ENCODE measurements at regions not wholly inside any gene's neighbourhood (a gene's known extent, or its start where the extent isn't known, plus 50 kb on each side); places are given as distances from the start of the nearest gene placed in this dataset.

DNA sequence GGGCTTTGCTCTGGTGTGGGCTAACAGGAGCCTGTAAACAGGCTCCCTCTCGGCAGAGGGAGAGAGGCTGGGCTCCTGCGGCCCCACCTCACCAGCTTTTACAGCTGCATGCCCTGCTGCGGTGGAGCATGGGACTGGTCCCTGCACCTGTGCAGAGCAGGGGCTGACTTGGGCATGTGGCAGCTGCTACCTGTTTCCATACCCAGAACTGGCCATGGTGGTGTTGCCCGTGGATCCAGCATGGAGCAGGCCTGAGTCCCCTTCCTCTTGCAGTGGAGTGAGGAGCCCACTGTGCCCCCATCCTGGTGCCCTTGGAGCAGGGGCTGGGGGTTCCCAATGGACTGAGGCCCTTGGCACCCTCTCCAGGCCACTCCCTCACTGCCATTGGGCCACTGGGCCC is 91.9 kb upstream of the MGMT start:
- H3K4me3 ChIP-seq (ENCODE audit: low read depth in 1 of 2, low read length in 2 of 2), result no peak overlapping the region
- H3K27ac ChIP-seq (ENCODE audit: low read depth, low read length), result no peak overlapping the region
- no peaks in the 10 kb centered on the region for H3K9me3 ChIP-seq (ENCODE audit: low read length)
- H3K4me1 ChIP-seq (ENCODE audit: insufficient read depth, low read length), result no peaks in the 10 kb centered on the region
- H3K9ac ChIP-seq (ENCODE audit: low read length), result no peak overlapping the region
- no peaks in the 10 kb centered on the region for H3K27me3 ChIP-seq (ENCODE audit: control insufficient read depth in 1 of 2, insufficient read depth in 2 of 2, low read length in 2 of 2)
- H3K36me3 ChIP-seq (ENCODE audit: insufficient read depth, low read length), result no peaks in the 10 kb centered on the region

DNA sequence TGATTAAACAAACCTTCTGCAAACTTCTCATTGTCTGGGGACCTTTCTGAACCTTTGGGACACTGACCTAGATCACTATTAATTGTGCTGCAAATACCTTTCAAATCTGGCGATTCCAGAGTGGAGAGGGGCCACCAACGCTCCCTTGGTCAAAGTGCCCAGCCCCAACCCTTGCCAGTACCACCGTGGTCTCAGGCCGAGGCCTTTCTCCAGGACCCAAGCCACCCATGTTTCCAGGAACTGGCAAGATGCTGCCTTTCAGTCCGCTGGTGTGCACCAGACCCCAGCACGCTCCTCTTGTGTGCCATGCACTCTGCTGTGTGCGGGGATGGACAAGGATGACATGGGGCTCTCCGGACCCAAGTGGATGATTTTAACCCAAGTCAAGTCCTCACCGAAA is 91.1 kb upstream of the MGMT start:
- no peaks in the 10 kb centered on the region for H3K4me1 ChIP-seq (ENCODE audit: insufficient read depth, low read length)
- no peak overlapping the region for H3K27ac ChIP-seq (ENCODE audit: low read depth, low read length)
- H3K27me3 ChIP-seq (ENCODE audit: control insufficient read depth in 1 of 2, insufficient read depth in 2 of 2, low read length in 2 of 2), result no peaks in the 10 kb centered on the region
- no peak overlapping the region for H3K4me3 ChIP-seq (ENCODE audit: low read depth in 1 of 2, low read length in 2 of 2)
- H3K36me3 ChIP-seq (ENCODE audit: insufficient read depth, low read length), result no peaks in the 10 kb centered on the region
- no peak overlapping the region for H3K9ac ChIP-seq (ENCODE audit: low read length)
- H3K9me3 ChIP-seq (ENCODE audit: low read length), result no peaks in the 10 kb centered on the region

DNA sequence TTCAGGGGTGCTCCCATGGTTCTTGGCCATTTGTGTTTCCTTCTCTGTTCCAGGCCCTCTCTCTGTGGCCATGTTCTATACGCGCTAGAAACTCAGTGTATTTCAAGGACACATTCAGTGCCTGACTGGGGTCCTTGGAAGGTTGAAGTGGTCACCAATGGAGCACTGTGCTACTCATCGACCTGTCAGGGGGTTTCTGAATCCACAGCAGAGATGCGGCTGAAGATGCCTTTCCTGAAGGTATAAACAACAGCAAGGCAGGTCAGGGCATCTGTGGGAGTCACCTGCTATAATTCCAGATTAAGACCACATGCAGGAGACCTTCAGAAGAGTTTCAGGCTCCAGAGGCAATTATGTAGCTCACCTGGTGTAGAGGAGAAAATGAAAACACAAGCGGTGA is 86.8 kb upstream of the MGMT start:
- H3K27ac ChIP-seq (ENCODE audit: low read depth, low read length), result no peak overlapping the region
- no peaks in the 10 kb centered on the region for H3K4me1 ChIP-seq (ENCODE audit: insufficient read depth, low read length)
- no peaks in the 10 kb centered on the region for H3K36me3 ChIP-seq (ENCODE audit: insufficient read depth, low read length)
- H3K9ac ChIP-seq (ENCODE audit: low read length), result no peak overlapping the region
- H3K9me3 ChIP-seq (ENCODE audit: low read length), result no peaks in the 10 kb centered on the region
- no peaks in the 10 kb centered on the region for H3K27me3 ChIP-seq (ENCODE audit: control insufficient read depth in 1 of 2, insufficient read depth in 2 of 2, low read length in 2 of 2)
- H3K4me3 ChIP-seq (ENCODE audit: low read depth in 1 of 2, low read length in 2 of 2), result no peak overlapping the region

DNA sequence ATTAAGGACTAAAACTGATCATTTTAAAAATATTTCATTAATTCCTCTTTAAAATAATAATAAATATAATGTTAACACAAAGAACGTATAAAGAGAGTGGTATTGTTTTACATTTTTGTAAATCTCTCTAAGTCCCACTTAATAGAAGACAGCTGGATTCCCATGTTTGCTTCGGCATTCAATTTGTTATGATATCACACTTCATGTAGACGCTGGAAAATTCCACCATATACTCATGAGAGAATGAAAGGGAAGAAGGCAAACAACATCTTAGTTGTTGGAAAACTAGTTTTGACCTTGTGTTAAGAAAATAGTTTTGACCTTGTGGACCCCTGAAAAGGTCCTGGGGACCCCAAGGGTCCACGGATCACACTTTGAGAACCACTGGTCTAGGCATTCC is 85.3 kb upstream of the MGMT start:
- H3K9ac ChIP-seq (ENCODE audit: low read length), result no peak overlapping the region
- H3K4me1 ChIP-seq (ENCODE audit: insufficient read depth, low read length), result no peaks in the 10 kb centered on the region
- no peaks in the 10 kb centered on the region for H3K27me3 ChIP-seq (ENCODE audit: control insufficient read depth in 1 of 2, insufficient read depth in 2 of 2, low read length in 2 of 2)
- no peaks in the 10 kb centered on the region for H3K9me3 ChIP-seq (ENCODE audit: low read length)
- no peak overlapping the region for H3K27ac ChIP-seq (ENCODE audit: low read depth, low read length)
- no peak overlapping the region for H3K4me3 ChIP-seq (ENCODE audit: low read depth in 1 of 2, low read length in 2 of 2)
- H3K36me3 ChIP-seq (ENCODE audit: insufficient read depth, low read length), result no peaks in the 10 kb centered on the region

DNA sequence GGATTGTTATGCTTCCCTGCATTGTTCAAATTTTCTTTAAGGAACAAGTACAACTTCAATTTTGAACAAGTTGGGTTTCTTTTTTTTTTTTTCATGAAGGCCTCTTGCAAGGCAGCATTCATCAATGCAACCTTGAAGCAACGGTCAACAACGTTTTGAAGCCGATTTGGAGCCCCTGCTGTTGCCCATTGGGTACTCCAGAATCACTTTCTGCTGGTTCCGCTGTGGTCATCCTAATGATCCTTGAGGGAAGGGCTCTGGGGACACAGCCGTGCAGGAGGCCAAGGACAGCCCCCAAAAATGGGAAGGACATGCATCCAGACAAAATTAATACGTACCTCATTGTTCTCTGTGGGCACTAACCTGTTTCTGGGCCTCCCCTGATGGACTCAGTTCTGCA is 84.6 kb upstream of the MGMT start:
- Histone ChIP-seq H3K36me3 (ENCODE audit: insufficient read depth, low read length) (no peaks in the 10 kb centered on the region), H3K4me1 (ENCODE audit: insufficient read depth, low read length) (no peaks in the 10 kb centered on the region), H3K4me3 (ENCODE audit: low read depth in 1 of 2, low read length in 2 of 2) (no peak overlapping the region), H3K27me3 (ENCODE audit: control insufficient read depth in 1 of 2, insufficient read depth in 2 of 2, low read length in 2 of 2) (no peaks in the 10 kb centered on the region), H3K9me3 (ENCODE audit: low read length) (no peaks in the 10 kb centered on the region), H3K9ac (ENCODE audit: low read length) (no peak overlapping the region), H3K27ac (ENCODE audit: low read depth, low read length) (no peak overlapping the region)

DNA sequence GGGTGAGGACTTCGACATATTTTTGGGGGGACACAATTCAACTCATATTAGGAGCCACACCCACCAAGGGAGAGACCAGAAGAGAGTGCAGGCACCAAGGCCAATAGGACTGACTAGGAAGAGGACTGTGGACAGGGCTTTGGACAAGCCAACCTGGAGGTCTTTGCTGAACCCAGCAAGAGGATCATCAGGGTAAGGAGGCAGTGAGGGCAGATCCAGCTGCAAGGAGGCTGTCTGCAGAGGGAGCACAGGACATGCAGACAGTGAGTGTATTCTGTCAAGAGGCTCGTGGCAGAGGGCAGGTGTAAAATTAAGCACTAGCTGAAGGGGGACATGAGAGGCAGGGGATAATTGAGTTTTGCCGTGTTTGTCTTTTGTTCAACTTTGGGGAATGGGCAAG is 83.4 kb upstream of the MGMT start:
- Histone ChIP-seq H3K27me3 (ENCODE audit: control insufficient read depth in 1 of 2, insufficient read depth in 2 of 2, low read length in 2 of 2) (no peaks in the 10 kb centered on the region), H3K4me1 (ENCODE audit: insufficient read depth, low read length) (no peaks in the 10 kb centered on the region), H3K36me3 (ENCODE audit: insufficient read depth, low read length) (no peaks in the 10 kb centered on the region), H3K9ac (ENCODE audit: low read length) (no peak overlapping the region), H3K27ac (ENCODE audit: low read depth, low read length) (no peak overlapping the region), H3K4me3 (ENCODE audit: low read depth in 1 of 2, low read length in 2 of 2) (no peak overlapping the region), H3K9me3 (ENCODE audit: low read length) (no peaks in the 10 kb centered on the region)

DNA sequence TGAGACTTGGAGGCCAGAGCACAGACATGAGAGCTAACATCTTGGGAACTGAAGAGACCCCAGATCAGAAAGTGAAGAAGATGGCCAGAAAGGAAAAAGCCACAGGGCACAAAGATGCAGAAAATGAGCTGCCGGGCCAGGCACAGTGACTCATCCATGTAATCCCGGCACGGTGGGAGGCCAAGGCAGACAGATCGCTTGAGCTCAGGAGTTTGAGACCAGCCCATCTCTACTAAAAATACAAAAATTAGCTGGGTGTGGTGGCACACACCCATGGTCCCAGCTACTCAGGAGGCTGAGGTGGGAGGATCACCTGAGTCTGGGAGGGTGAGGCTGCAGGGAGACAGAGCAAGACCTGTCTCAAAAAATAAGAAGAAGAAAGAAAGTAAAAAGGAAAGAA is 81.4 kb upstream of the MGMT start:
- no peaks in the 10 kb centered on the region for H3K9me3 ChIP-seq (ENCODE audit: low read length)
- no peak overlapping the region for H3K9ac ChIP-seq (ENCODE audit: low read length)
- H3K4me3 ChIP-seq (ENCODE audit: low read depth in 1 of 2, low read length in 2 of 2), result no peak overlapping the region
- H3K36me3 ChIP-seq (ENCODE audit: insufficient read depth, low read length), result no peaks in the 10 kb centered on the region
- H3K27ac ChIP-seq (ENCODE audit: low read depth, low read length), result no peak overlapping the region
- no peaks in the 10 kb centered on the region for H3K4me1 ChIP-seq (ENCODE audit: insufficient read depth, low read length)
- H3K27me3 ChIP-seq (ENCODE audit: control insufficient read depth in 1 of 2, insufficient read depth in 2 of 2, low read length in 2 of 2), result no peaks in the 10 kb centered on the region

DNA sequence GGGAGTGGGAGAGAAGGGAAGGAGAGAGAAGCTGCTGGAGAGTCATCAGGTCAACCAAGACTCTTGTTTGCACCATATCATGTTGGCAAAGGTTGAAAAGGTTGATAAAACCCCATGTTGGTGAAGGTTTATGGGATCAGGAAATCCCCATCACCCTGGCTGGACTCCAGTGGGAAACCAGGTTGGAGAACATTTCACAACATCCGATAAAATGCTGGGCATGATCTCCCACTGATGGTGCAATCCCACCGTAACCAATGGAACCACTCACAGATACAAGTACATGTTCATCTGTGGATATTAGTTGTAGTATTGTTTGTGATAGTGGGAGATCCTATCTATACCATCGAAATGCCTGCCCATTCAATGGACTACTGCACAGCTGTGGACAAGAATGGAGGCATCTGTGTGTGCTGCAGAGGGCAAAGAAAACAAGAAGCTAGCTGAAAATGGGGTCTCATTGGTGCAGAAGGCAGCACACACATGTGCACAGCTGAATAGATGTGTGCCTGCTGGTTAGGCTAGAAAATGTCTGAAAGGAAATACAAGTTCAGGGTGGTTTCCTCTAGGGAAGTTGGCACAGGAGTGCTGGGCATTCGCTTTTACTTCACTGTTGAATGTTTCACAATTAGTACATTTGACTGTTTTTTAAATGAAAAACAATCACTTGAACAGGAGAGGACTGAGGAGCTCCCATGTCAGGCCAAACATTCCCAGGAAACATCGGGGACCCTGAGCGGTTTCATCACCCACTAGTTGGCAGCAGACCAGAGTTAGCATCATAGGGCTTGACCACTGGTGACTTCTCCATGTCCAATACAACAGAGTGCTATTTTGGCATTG is 80.4 kb upstream of the MGMT start:
- H3K27me3 ChIP-seq (ENCODE audit: control insufficient read depth in 1 of 2, insufficient read depth in 2 of 2, low read length in 2 of 2), result no peaks in the 10 kb centered on the region
- H3K4me3 ChIP-seq (ENCODE audit: low read depth in 1 of 2, low read length in 2 of 2), result no peak overlapping the region
- no peaks in the 10 kb centered on the region for H3K36me3 ChIP-seq (ENCODE audit: insufficient read depth, low read length)
- no peak overlapping the region for H3K9ac ChIP-seq (ENCODE audit: low read length)
- H3K4me1 ChIP-seq (ENCODE audit: insufficient read depth, low read length), result no peaks in the 10 kb centered on the region
- no peaks in the 10 kb centered on the region for H3K9me3 ChIP-seq (ENCODE audit: low read length)
- no peak overlapping the region for H3K27ac ChIP-seq (ENCODE audit: low read depth, low read length)

DNA sequence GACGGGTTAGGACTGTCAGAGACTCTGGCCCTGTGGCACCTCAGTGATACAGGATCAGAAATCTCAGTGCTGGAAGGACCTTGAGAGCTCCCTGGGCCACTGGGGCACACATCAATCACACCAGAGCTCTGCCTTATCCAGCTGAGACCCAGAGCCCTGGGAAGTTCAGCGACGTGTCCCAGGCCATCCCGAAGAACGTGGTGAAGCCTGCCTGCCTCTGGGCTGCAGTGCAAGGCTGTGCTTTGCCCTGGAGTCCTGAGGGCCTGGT is 79.8 kb upstream of the MGMT start:
- no peak overlapping the region for H3K9ac ChIP-seq (ENCODE audit: low read length)
- H3K27ac ChIP-seq (ENCODE audit: low read depth, low read length), result no peak overlapping the region
- no peaks in the 10 kb centered on the region for H3K4me1 ChIP-seq (ENCODE audit: insufficient read depth, low read length)
- no peak overlapping the region for H3K4me3 ChIP-seq (ENCODE audit: low read depth in 1 of 2, low read length in 2 of 2)
- H3K9me3 ChIP-seq (ENCODE audit: low read length), result no peaks in the 10 kb centered on the region
- H3K36me3 ChIP-seq (ENCODE audit: insufficient read depth, low read length), result no peaks in the 10 kb centered on the region
- no peaks in the 10 kb centered on the region for H3K27me3 ChIP-seq (ENCODE audit: control insufficient read depth in 1 of 2, insufficient read depth in 2 of 2, low read length in 2 of 2)

DNA sequence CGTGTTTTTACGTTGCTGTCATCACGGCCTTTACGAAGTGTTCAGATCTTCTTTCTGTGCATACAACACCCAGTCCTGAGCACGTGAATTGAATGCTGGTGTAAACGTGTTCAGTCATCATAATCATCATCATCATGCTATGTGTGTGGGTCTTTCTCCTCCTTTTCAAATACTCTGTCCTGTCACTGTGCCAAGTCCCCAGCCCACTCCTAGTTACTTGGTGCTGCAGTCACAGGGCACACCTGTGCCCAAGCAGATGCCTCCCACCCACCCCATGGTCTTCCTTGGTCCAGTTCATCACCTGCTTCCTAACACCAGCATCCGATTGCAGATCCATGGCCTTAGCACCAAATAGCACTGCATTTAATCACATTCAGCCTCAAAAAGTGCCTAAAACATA is 78.6 kb upstream of the MGMT start:
- no peaks in the 10 kb centered on the region for H3K9me3 ChIP-seq (ENCODE audit: low read length)
- H3K4me1 ChIP-seq (ENCODE audit: insufficient read depth, low read length), result no peaks in the 10 kb centered on the region
- H3K4me3 ChIP-seq (ENCODE audit: low read depth in 1 of 2, low read length in 2 of 2), result no peak overlapping the region
- H3K9ac ChIP-seq (ENCODE audit: low read length), result no peak overlapping the region
- H3K36me3 ChIP-seq (ENCODE audit: insufficient read depth, low read length), result no peaks in the 10 kb centered on the region
- H3K27me3 ChIP-seq (ENCODE audit: control insufficient read depth in 1 of 2, insufficient read depth in 2 of 2, low read length in 2 of 2), result no peaks in the 10 kb centered on the region
- H3K27ac ChIP-seq (ENCODE audit: low read depth, low read length), result no peak overlapping the region

DNA sequence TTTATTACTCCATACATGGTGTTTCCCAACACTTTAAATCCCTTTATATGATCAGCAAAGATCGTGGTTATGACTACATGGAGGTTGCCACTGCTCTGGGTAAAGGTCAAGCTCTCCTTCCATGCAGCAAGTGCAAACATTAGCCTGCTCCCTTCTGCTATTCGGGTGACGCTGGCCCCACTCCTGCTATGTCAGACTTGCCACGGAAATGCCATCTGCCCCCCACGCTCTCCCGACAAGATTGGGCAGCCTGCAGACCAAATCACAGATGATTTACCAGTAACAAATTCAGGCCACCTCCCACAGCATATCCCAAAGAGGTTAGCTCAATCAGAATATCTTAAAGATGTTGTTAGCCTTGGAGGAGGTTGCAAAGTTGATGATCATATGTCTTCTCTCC is 77.8 kb upstream of the MGMT start:
- Histone ChIP-seq H3K36me3 (ENCODE audit: insufficient read depth, low read length) (no peaks in the 10 kb centered on the region), H3K4me1 (ENCODE audit: insufficient read depth, low read length) (no peaks in the 10 kb centered on the region), H3K9ac (ENCODE audit: low read length) (no peak overlapping the region), H3K27me3 (ENCODE audit: control insufficient read depth in 1 of 2, insufficient read depth in 2 of 2, low read length in 2 of 2) (no peaks in the 10 kb centered on the region), H3K27ac (ENCODE audit: low read depth, low read length) (no peak overlapping the region), H3K9me3 (ENCODE audit: low read length) (no peaks in the 10 kb centered on the region), H3K4me3 (ENCODE audit: low read depth in 1 of 2, low read length in 2 of 2) (no peak overlapping the region)

DNA sequence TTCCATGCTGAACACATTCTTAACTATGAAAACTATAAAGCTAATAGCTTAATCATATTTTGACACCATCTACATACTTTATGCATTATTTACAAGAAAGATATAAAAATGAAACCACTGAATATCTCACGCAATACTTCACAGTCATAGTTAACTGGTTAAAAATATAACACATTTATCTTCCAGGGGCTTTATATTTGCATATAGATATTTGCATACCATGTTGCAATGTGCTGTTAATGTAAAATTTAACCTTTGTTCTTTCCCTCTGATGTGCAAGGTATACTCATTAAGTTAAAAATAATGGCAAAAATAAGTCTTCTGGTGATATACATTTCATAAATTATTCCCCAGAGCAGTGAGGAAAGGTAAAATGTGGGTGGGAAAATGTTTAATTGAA is 76.9 kb upstream of the MGMT start:
- Histone ChIP-seq H3K9ac (ENCODE audit: low read length) (no peak overlapping the region), H3K36me3 (ENCODE audit: insufficient read depth, low read length) (no peaks in the 10 kb centered on the region), H3K9me3 (ENCODE audit: low read length) (no peaks in the 10 kb centered on the region), H3K4me1 (ENCODE audit: insufficient read depth, low read length) (no peaks in the 10 kb centered on the region), H3K27ac (ENCODE audit: low read depth, low read length) (no peak overlapping the region), H3K27me3 (ENCODE audit: control insufficient read depth in 1 of 2, insufficient read depth in 2 of 2, low read length in 2 of 2) (no peaks in the 10 kb centered on the region), H3K4me3 (ENCODE audit: low read depth in 1 of 2, low read length in 2 of 2) (no peak overlapping the region)

All from muscle layer of colon (tissue), 2 donors.